Thyroid gland (tissue), 4 donors: ENCODE measurements at regions not wholly inside any gene's neighbourhood (a gene's known extent, or its start where the extent isn't known, plus 50 kb on each side); places are given as distances from the start of the nearest gene placed in this dataset.

Experiments
- POLR2A ChIP-seq, 2 donors: fragments of 450-650 bp; IDR thresholded peaks; one replicate each; pipeline ENCODE4 v1.6.1; 2017; ENCODE audit warnings: antibody characterized with exemption in 2 of 2, mild to moderate bottlenecking in 2 of 2, moderate library complexity in 1 of 2
- TF ChIP-seq, protein P1 (sequence below), 6 experiments: fragments of 200-600 bp in 3 of 6; fragments of 450-650 bp in 3 of 6; sonication (generic) in 3 of 6; IDR thresholded peaks; one replicate each; pipeline ENCODE4 v1.5.1; 2016 to 2019; ENCODE audit warnings: antibody characterized with exemption in 6 of 6, mild to moderate bottlenecking in 2 of 6, inconsistent platforms in 1 of 6, moderate library complexity in 1 of 6

DNA sequence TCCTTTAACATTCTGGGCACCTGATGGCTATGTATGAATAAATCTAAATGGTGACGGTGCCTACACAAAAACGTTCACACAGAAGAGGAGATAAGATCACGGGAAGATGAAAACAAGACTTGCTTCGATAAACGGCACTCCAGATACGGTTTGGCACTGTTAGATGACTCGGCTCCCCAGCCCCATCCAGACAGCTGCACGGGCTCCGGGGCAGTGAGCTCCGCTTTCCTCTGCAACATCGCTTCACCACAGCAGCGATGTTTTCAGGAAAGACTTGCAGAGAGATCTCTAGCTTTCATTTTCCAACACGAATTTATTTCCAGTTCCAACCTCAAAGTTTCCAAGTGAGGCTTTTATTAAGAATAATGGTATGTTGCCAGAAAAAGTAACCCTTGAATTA lies 132.1 kb downstream of the KLF6 start:
- TF ChIP-seq, protein P1, sequence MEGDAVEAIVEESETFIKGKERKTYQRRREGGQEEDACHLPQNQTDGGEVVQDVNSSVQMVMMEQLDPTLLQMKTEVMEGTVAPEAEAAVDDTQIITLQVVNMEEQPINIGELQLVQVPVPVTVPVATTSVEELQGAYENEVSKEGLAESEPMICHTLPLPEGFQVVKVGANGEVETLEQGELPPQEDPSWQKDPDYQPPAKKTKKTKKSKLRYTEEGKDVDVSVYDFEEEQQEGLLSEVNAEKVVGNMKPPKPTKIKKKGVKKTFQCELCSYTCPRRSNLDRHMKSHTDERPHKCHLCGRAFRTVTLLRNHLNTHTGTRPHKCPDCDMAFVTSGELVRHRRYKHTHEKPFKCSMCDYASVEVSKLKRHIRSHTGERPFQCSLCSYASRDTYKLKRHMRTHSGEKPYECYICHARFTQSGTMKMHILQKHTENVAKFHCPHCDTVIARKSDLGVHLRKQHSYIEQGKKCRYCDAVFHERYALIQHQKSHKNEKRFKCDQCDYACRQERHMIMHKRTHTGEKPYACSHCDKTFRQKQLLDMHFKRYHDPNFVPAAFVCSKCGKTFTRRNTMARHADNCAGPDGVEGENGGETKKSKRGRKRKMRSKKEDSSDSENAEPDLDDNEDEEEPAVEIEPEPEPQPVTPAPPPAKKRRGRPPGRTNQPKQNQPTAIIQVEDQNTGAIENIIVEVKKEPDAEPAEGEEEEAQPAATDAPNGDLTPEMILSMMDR (IDR thresholded peaks at IDR 0.05): no peak
- TF ChIP-seq POLR2A (IDR thresholded peaks at IDR 0.05): no peak
